NB4 (cell line): ENCODE measurements at regions not wholly inside any gene's neighbourhood (a gene's known extent, or its start where the extent isn't known, plus 50 kb on each side); places are given as distances from the start of the nearest gene placed in this dataset.

ENCODE experiments used
- DNase-seq: peaks from one replicate; pipeline ENCODE4 v3.0.0; 2010; ENCODE audit warnings: low read depth
- H3K4me3 ChIP-seq: one replicate; pipeline ENCODE4 v1.5.1; 2011; ENCODE audit warnings: mild to moderate bottlenecking, low read depth, low read length, moderate library complexity
- MYC ChIP-seq: IDR thresholded peaks from 2 replicates; pipeline ENCODE4 v1.6.1; 2011; ENCODE audit warnings: low read depth, low read length
- POLR2A ChIP-seq: IDR thresholded peaks from 2 replicates; pipeline ENCODE4 v1.6.1; 2011; ENCODE audit warnings: mild to moderate bottlenecking; ENCODE audit not compliant: insufficient read length; ENCODE audit errors: extremely low read depth
- TF ChIP-seq, protein P1 (sequence below): IDR thresholded peaks from one replicate; pipeline ENCODE4 v1.5.1; 2012; ENCODE audit warnings: low read depth, low read length
- TF ChIP-seq, protein P2 (sequence below): IDR thresholded peaks from 2 replicates; pipeline ENCODE4 v1.6.1; 2011; ENCODE audit warnings: low read depth, low read length

DNA sequence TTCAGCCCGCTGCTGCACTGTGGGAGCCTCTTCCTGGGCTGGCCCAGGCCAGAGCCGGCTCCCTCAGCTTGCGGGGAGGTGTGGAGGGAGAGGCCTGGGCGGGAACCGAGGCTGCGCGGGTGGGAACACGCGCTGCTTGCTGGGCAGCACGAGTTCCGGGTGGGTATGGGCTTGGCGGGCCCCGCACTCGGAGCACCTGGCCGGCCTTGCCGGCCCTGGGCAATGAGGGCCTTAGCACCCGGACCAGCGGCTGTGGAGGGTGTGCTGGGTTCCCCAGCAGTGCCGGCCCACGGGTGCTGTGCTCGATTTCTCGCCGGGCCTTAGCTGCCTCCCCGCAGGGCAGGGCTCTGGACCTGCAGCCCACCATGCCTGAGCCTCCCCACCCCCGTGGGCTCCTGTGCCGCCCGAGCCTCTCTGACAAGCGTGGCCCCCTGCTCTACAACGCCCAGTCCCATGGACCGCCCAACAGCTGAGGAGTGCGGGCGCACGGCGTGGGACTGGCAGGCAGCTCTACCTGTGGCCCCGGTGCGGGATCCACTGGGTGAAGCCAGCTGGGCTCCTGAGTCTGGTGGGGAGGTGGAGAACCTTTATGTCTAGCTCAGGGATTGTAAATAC lies 1366.4 kb upstream of the NUDT12 start:
- no peak overlapping the region for H3K4me3 ChIP-seq
- no peak for TF ChIP-seq POLR2A
- no peak for TF ChIP-seq MYC
- TF ChIP-seq, protein P1, sequence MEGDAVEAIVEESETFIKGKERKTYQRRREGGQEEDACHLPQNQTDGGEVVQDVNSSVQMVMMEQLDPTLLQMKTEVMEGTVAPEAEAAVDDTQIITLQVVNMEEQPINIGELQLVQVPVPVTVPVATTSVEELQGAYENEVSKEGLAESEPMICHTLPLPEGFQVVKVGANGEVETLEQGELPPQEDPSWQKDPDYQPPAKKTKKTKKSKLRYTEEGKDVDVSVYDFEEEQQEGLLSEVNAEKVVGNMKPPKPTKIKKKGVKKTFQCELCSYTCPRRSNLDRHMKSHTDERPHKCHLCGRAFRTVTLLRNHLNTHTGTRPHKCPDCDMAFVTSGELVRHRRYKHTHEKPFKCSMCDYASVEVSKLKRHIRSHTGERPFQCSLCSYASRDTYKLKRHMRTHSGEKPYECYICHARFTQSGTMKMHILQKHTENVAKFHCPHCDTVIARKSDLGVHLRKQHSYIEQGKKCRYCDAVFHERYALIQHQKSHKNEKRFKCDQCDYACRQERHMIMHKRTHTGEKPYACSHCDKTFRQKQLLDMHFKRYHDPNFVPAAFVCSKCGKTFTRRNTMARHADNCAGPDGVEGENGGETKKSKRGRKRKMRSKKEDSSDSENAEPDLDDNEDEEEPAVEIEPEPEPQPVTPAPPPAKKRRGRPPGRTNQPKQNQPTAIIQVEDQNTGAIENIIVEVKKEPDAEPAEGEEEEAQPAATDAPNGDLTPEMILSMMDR: no peak
- TF ChIP-seq, protein P2, sequence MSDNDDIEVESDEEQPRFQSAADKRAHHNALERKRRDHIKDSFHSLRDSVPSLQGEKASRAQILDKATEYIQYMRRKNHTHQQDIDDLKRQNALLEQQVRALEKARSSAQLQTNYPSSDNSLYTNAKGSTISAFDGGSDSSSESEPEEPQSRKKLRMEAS: no peak
- DNase-seq: no peak

DNA sequence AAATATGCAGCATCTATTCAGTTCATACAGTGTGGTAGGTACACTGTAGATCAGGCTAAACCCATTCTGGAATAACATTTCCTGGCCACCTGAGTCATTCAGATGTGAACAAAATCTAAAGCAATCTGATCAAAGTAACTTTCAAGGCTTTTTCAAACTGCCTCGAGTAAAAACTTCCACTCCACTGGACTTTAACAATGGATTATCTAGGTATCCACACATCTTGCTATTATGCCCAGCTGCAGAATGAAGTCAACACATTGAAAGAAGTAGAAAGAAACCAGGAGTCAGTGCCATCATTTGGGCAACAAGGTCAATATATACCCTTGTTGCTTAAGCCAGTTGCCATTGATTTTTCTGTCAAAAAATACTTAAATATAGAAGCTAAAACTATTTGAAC lies 1352.6 kb upstream of the NUDT12 start:
- no peak overlapping the region for H3K4me3 ChIP-seq
- TF ChIP-seq MYC (no peak), POLR2A (no peak)
- TF ChIP-seq, protein P1: no peak
- TF ChIP-seq, protein P2: no peak
- no peak for DNase-seq

DNA sequence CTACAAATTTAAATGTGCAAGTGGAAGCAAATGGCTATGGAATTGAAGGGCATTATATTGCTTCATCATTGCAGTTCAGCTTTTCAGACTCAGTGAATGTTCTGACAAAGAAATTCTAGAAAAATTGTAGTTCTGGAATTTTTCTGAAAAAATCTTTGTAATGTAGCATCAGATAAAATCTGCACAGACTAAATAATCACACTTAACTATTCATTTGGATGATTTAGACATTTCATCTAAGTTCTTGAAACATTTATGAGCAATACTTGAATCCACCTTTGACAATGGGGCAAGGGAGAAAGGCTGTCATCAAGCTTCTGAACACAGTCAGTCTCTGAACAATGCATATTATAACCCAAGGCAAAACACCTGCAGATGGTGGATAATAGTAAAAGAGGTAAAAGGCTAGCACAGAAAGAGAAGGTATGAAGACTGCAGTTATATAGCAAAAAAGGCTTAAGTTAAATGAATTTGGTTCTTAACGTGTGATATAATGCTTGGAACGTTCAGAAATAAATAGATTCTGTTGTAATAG lies 1352.0 kb upstream of the NUDT12 start:
- DNase-seq: no peak
- TF ChIP-seq POLR2A (no peak), MYC (no peak)
- TF ChIP-seq, protein P1: no peak
- TF ChIP-seq, protein P2: no peak
- no peak overlapping the region for H3K4me3 ChIP-seq

DNA sequence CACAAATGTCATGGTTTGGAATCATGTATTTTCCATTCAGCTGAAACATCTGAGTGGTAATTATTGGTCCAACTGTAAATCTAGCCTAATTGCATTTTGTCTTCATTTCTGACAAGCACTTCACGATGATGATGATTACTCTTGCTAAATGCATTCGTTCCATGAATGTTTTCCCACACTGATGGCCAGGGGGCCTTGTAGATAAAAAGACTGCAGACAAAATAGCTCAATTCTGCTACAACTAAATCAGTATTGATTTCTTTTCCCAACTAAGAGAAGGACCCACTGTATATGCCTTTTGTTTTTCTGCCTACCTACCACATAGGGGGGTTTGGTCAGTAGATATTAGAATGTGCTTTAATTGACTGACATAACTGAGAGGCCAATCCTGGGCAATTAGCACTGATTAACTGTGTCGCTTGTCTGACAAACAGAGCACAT lies 1351.3 kb upstream of the NUDT12 start:
- TF ChIP-seq, protein P2: no peak
- no peak overlapping the region for H3K4me3 ChIP-seq
- no peak for DNase-seq

DNA sequence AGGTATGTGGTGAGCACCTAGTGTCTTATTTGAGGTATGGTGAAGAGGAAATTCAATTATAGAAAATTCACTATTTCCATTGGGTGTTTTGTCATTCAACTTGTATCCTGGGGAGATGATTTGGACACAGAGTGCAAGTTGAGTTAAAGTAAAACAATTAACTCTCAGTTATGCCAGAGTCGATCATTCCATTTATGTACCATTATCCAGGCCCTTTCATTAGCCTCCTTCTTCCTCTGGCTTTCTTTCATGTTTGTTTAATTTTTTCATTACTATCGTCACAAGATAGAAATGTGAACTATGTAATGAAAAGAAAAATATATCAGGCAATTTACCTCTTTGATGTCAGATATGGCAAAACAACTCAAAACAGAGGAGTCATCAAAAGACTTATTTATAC lies 1347.2 kb upstream of the NUDT12 start:
- TF ChIP-seq MYC (no peak), POLR2A (no peak)
- TF ChIP-seq, protein P1: no peak
- TF ChIP-seq, protein P2: no peak
- H3K4me3 ChIP-seq: no peak overlapping the region
- no peak for DNase-seq

DNA sequence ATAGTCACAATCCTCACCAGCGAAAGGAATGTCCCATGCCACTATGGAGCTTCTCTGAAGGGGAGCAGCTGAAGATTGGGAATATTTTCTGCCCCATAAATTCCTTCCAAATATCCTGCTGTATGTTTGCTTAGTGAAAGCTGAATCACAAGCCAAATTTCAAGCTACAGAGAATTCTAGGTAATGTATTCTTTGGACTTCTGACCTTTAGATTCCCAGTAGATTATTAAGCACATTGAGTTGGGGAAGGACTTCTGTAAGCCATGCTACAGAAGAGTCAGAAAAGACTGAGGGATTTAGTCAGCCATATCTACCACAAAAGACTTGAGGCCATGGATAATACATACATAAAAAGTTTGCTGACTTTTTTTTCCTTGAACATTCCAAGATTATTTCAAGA lies 1342.0 kb upstream of the NUDT12 start:
- H3K4me3 ChIP-seq: no peak overlapping the region
- no peak for TF ChIP-seq MYC
- TF ChIP-seq, protein P2: no peak
- TF ChIP-seq, protein P1: no peak
- DNase-seq: no peak
